GM12872 (cell line): ENCODE measurements at regions not wholly inside any gene's neighbourhood (a gene's known extent, or its start where the extent isn't known, plus 50 kb on each side); places are given as distances from the start of the nearest gene placed in this dataset.

Experiments used
- CTCF ChIP-seq: IDR thresholded peaks from 3 replicates; pipeline ENCODE4 v1.5.1; 2011; ENCODE audit warnings: low read depth, mild to moderate bottlenecking, low read length, moderate library complexity; ENCODE audit not compliant: insufficient read depth

GRCh38 chr10:29881336-29881771, 178.0 kb downstream of the JCAD start:
- TF ChIP-seq CTCF, result no peak

DNA sequence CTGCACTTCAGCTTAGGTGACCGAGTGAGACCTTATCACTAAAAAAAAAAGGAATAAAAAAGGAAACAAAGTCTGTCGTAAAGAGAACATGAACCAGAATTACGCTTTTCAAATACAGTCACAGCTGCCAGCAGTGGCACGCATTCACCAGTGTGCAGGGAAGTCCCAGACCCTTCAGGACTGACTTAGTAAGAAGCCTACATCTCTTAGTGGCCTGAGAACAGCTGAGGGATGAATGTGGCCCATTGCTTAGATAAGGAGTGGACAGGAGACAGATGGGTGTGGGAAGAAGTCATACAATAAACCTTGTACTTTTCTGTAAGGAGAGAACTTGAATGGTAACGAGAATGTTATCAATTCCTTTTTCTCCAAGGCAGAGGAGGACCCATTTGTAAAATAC, 178.5 kb downstream of the JCAD start:
- no peak for TF ChIP-seq CTCF

DNA sequence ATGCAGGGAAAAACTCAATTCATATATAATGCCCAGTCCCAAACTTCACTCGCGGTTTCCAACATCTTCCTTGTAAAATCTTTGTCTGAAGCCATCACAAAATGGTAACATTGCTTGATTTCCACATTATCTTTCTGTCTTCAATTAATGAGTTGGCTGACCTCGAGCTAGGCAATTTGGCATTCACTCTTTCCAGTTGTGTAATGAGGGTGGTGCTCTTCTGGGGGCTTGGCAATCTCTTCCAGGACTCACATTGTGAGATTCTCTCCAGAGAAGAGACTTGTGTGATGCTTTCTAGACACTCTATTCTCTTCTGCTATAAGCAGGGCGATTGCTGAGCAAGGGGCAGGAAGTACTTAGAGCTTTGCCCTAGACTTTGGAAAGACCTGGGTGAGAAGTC, 179.5 kb downstream of the JCAD start:
- TF ChIP-seq CTCF, result no peak

GRCh38 chr10:29878492-29878891, 180.9 kb downstream of the JCAD start:
- TF ChIP-seq CTCF, result no peak

GRCh38 chr10:29877793-29878491, 181.4 kb downstream of the JCAD start:
- TF ChIP-seq CTCF, result no peak

DNA sequence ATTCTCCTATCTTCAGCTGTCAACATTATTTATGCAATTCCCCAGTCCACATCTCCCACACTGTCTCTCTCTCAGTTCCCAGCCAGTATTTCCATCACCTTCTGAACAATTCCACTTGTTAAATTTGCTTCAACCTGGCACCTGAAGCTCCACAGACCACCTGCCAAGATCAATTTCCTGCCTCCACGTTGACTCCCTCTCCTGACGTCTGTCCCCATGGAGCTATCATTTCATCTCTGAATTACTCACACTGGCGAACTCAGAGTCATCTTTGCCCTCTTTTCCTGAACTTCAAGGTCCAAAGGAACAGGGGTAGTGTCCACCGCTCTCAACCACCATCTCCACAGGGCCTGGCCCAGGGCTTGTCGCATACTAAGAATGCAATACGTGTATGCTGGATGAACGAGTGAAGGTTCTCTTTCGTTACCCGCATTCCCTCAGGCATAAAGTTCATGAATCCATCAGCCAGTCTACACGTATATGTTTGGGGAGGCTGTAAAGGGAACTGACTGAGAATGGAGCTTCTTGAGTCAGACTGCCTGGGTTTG, 183.3 kb downstream of the JCAD start:
- no peak for TF ChIP-seq CTCF

- TF ChIP-seq CTCF, result no peak
Observed at GRCh38 chr10:29874606-29875269, 184.6 kb downstream of the JCAD start.
